PC-9 (cell line): ENCODE measurements at regions not wholly inside any gene's neighbourhood (a gene's known extent, or its start where the extent isn't known, plus 50 kb on each side); places are given as distances from the start of the nearest gene placed in this dataset.

ENCODE experiments used
- EZH2 ChIP-seq: fragments of 200-600 bp; sonication (generic); IDR thresholded peaks from 2 replicates; pipeline ENCODE4 v1.8.0; 2017; ENCODE audit warnings: antibody characterized with exemption, low read depth
- TF ChIP-seq, protein P1 (sequence below): fragments of 200-600 bp; sonication (generic); conservative IDR thresholded peaks from 2 replicates; pipeline ENCODE4 v1.6.1; 2017; ENCODE audit warnings: mixed run types, antibody characterized with exemption, mild to moderate bottlenecking, moderate library complexity

DNA sequence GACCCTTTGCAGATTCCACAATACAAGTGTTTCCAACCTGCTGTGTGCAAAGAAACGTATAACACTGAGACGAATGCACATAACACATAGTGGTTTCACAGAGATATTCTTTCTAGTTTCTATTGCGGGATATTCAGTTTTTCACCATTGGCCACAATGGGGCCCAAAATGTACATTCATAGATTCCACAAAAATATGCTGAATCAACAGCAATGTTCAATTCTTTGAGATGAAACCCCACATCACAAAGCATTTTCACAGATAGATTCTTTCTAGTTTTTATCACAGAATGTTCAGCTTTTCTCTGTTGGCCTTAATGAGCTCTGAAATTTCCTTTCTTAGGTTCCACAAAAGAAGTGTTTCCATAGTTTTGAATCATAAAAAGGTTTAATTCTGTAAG is 2472.3 kb downstream of the TP53TG3F start:
- TF ChIP-seq, protein P1, sequence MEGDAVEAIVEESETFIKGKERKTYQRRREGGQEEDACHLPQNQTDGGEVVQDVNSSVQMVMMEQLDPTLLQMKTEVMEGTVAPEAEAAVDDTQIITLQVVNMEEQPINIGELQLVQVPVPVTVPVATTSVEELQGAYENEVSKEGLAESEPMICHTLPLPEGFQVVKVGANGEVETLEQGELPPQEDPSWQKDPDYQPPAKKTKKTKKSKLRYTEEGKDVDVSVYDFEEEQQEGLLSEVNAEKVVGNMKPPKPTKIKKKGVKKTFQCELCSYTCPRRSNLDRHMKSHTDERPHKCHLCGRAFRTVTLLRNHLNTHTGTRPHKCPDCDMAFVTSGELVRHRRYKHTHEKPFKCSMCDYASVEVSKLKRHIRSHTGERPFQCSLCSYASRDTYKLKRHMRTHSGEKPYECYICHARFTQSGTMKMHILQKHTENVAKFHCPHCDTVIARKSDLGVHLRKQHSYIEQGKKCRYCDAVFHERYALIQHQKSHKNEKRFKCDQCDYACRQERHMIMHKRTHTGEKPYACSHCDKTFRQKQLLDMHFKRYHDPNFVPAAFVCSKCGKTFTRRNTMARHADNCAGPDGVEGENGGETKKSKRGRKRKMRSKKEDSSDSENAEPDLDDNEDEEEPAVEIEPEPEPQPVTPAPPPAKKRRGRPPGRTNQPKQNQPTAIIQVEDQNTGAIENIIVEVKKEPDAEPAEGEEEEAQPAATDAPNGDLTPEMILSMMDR: no peak
- TF ChIP-seq EZH2: no peak
